ENCODE measurements at regions not wholly inside any gene's neighbourhood (a gene's known extent, or its start where the extent isn't known, plus 50 kb on each side); places are given as distances from the start of the nearest gene placed in this dataset.

- TF ChIP-seq EP300 (IDR thresholded peaks at IDR 0.05) (no peak), CTCF (IDR thresholded peaks at IDR 0.05) (no peak)
These were observed 144.1 kb downstream of the CETN3 start for GRCh38 chr5:90265545-90265857.
